ENCODE measurements at regions not wholly inside any gene's neighbourhood (a gene's known extent, or its start where the extent isn't known, plus 50 kb on each side); places are given as distances from the start of the nearest gene placed in this dataset.
A peak's percentile ranks its signal among the peaks of the same experiment; 100 is the strongest.
"Not testable (repeated sequence)": the region's sequence is repeated elsewhere in the genome, so short reads cannot be mapped to it uniquely, and the experiment has no call there.

- Mint-ChIP-seq H3K4me3 (no peak overlapping the region), H3K9me3 (peaks cover 0 to 4% (median 0%) of the 10 kb centered on the region in 7 donors), H3K27me3 (no peaks in the 10 kb centered on the region), H3K4me1 (no peaks in the 10 kb centered on the region), H3K36me3 (no peaks in the 10 kb centered on the region), H3K27ac (no peak overlapping the region)
- DNase-seq: no peak
- no peak for ATAC-seq (ENCODE audit: low read depth in 2 of 2)
Observed at GRCh38 chrX:26914232-26914631, 548.9 kb downstream of the PPP4R3C start.

GRCh38 chrX:26911785-26912184 is 551.4 kb downstream of the PPP4R3C start:
- not testable (repeated sequence) for H3K27me3 Mint-ChIP-seq; H3K36me3 Mint-ChIP-seq; ATAC-seq (ENCODE audit: low read depth in 2 of 2); DNase-seq; H3K9me3 Mint-ChIP-seq; H3K27ac Mint-ChIP-seq; H3K4me3 Mint-ChIP-seq; H3K4me1 Mint-ChIP-seq

GRCh38 chrX:26909728-26910127 is 553.4 kb downstream of the PPP4R3C start:
- no peak for DNase-seq

GRCh38 chrX:26908218-26908617 is 554.9 kb downstream of the PPP4R3C start:
- Mint-ChIP-seq H3K9me3 (peaks cover 0 to 4% (median 0%) of the 10 kb centered on the region in 7 donors), H3K27ac (no peak overlapping the region), H3K4me3 (no peak overlapping the region), H3K36me3 (no peaks in the 10 kb centered on the region), H3K4me1 (no peaks in the 10 kb centered on the region), H3K27me3 (no peaks in the 10 kb centered on the region)
- DNase-seq: no peak
- no peak for ATAC-seq (ENCODE audit: low read depth in 2 of 2)

More at GRCh38 chrX:26909728-26910127, 553.4 kb downstream of the PPP4R3C start:
- Mint-ChIP-seq H3K4me1 (no peaks in the 10 kb centered on the region), H3K27me3 (no peaks in the 10 kb centered on the region), H3K36me3 (no peaks in the 10 kb centered on the region), H3K4me3 (no peak overlapping the region), H3K27ac (peak overlapping the region in 1 of 6 donors; percentile 14), H3K9me3 (peaks cover 0 to 4% (median 0%) of the 10 kb centered on the region in 7 donors)
- ATAC-seq (ENCODE audit: low read depth in 2 of 2): no peak

- peaks cover 0 to 13% (median 4%) of the 10 kb centered on the region in 7 donors for H3K9me3 Mint-ChIP-seq
- ATAC-seq (ENCODE audit: low read depth in 2 of 2): no peak
- no peaks in the 10 kb centered on the region for H3K36me3 Mint-ChIP-seq
- H3K4me3 Mint-ChIP-seq: no peak overlapping the region
- H3K27me3 Mint-ChIP-seq: no peaks in the 10 kb centered on the region
- DNase-seq: no peak
- H3K27ac Mint-ChIP-seq: no peak overlapping the region
- no peaks in the 10 kb centered on the region for H3K4me1 Mint-ChIP-seq
Observed at GRCh38 chrX:26889574-26889973, 573.6 kb downstream of the PPP4R3C start.

GRCh38 chrX:26873736-26874135 is 589.4 kb downstream of the PPP4R3C start:
- Mint-ChIP-seq H3K4me1 (no peaks in the 10 kb centered on the region), H3K4me3 (no peak overlapping the region), H3K36me3 (no peaks in the 10 kb centered on the region), H3K27me3 (no peaks in the 10 kb centered on the region), H3K9me3 (peaks cover 0 to 5% (median 0%) of the 10 kb centered on the region in 7 donors), H3K27ac (no peak overlapping the region)
- ATAC-seq (ENCODE audit: low read depth in 2 of 2): no peak
- DNase-seq: no peak

GRCh38 chrX:26871967-26872366 is 591.2 kb downstream of the PPP4R3C start:
- peak overlapping the region in 1 of 8 donors; percentile 15 for H3K4me3 Mint-ChIP-seq
- DNase-seq (no peak), ATAC-seq (ENCODE audit: low read depth in 2 of 2) (no peak)
- no peaks in the 10 kb centered on the region for H3K27me3 Mint-ChIP-seq
- H3K36me3 Mint-ChIP-seq: no peaks in the 10 kb centered on the region
- peaks cover 0 to 3% (median 2%) of the 10 kb centered on the region in 7 donors for H3K9me3 Mint-ChIP-seq
- H3K4me1 Mint-ChIP-seq: no peaks in the 10 kb centered on the region
- peak overlapping the region in 1 of 6 donors; percentile 0 for H3K27ac Mint-ChIP-seq

GRCh38 chrX:26851981-26852380 is 611.2 kb downstream of the PPP4R3C start:
- H3K4me3 Mint-ChIP-seq: no peak overlapping the region
- no peaks in the 10 kb centered on the region for H3K36me3 Mint-ChIP-seq
- no peak overlapping the region for H3K27ac Mint-ChIP-seq
- DNase-seq (no peak), ATAC-seq (ENCODE audit: low read depth in 2 of 2) (no peak)
- no peaks in the 10 kb centered on the region for H3K4me1 Mint-ChIP-seq
- H3K27me3 Mint-ChIP-seq: no peaks in the 10 kb centered on the region
- H3K9me3 Mint-ChIP-seq: peaks cover 0 to 6% (median 2%) of the 10 kb centered on the region in 7 donors

GRCh38 chrX:26848511-26848910 is 614.6 kb downstream of the PPP4R3C start:
- no peak overlapping the region for H3K27ac Mint-ChIP-seq
- no peaks in the 10 kb centered on the region for H3K27me3 Mint-ChIP-seq
- H3K9me3 Mint-ChIP-seq: peaks cover 0 to 8% (median 3%) of the 10 kb centered on the region in 7 donors
- H3K4me3 Mint-ChIP-seq: no peak overlapping the region
- no peak for ATAC-seq (ENCODE audit: low read depth in 2 of 2)
- H3K4me1 Mint-ChIP-seq: no peaks in the 10 kb centered on the region
- no peaks in the 10 kb centered on the region for H3K36me3 Mint-ChIP-seq
- DNase-seq: no peak

GRCh38 chrX:26845056-26845455 is 618.1 kb downstream of the PPP4R3C start:
- Mint-ChIP-seq H3K27ac (peak overlapping the region in 1 of 6 donors; percentile 34), H3K36me3 (no peaks in the 10 kb centered on the region), H3K4me1 (no peaks in the 10 kb centered on the region), H3K4me3 (no peak overlapping the region), H3K27me3 (no peaks in the 10 kb centered on the region), H3K9me3 (peaks cover 0 to 8% (median 4%) of the 10 kb centered on the region in 7 donors)
- ATAC-seq (ENCODE audit: low read depth in 2 of 2) (no peak), DNase-seq (no peak)

GRCh38 chrX:26822448-26822847 is 606.5 kb downstream of the MAGEB5 start:
- ATAC-seq (ENCODE audit: low read depth in 2 of 2) (no peak), DNase-seq (no peak)
- no peaks in the 10 kb centered on the region for H3K36me3 Mint-ChIP-seq
- H3K4me1 Mint-ChIP-seq: no peaks in the 10 kb centered on the region
- H3K27ac Mint-ChIP-seq: no peak overlapping the region
- no peak overlapping the region for H3K4me3 Mint-ChIP-seq
- peaks cover 0 to 11% (median 5%) of the 10 kb centered on the region in 7 donors for H3K9me3 Mint-ChIP-seq
- H3K27me3 Mint-ChIP-seq: no peaks in the 10 kb centered on the region

- Mint-ChIP-seq H3K9me3 (peaks cover 0 to 4% (median 0%) of the 10 kb centered on the region in 7 donors), H3K4me1 (no peaks in the 10 kb centered on the region), H3K36me3 (no peaks in the 10 kb centered on the region), H3K27ac (no peak overlapping the region), H3K27me3 (no peaks in the 10 kb centered on the region), H3K4me3 (no peak overlapping the region)
- DNase-seq (no peak), ATAC-seq (ENCODE audit: low read depth in 2 of 2) (no peak)
Observed at GRCh38 chrX:26789751-26790150, 573.8 kb downstream of the MAGEB5 start.

- DNase-seq: no peak
- Mint-ChIP-seq H3K36me3 (no peaks in the 10 kb centered on the region), H3K9me3 (peaks cover 0 to 4% (median 0%) of the 10 kb centered on the region in 7 donors), H3K4me1 (no peaks in the 10 kb centered on the region), H3K27me3 (no peaks in the 10 kb centered on the region), H3K4me3 (no peak overlapping the region), H3K27ac (no peak overlapping the region)
- ATAC-seq (ENCODE audit: low read depth in 2 of 2): no peak
Observed at GRCh38 chrX:26788402-26788998, 572.5 kb downstream of the MAGEB5 start.

- DNase-seq: no peak
- Mint-ChIP-seq H3K4me3 (peak overlapping the region in 1 of 8 donors; percentile 5), H3K4me1 (no peaks in the 10 kb centered on the region), H3K36me3 (no peaks in the 10 kb centered on the region), H3K27me3 (no peaks in the 10 kb centered on the region), H3K27ac (no peak overlapping the region), H3K9me3 (peaks cover 0 to 5% (median 1%) of the 10 kb centered on the region in 7 donors)
- no peak for ATAC-seq (ENCODE audit: low read depth in 2 of 2)
Observed at GRCh38 chrX:26783512-26784225, 567.7 kb downstream of the MAGEB5 start.

Data from naive B cell (primary cell).